ENCODE measurements at regions not wholly inside any gene's neighbourhood (a gene's known extent, or its start where the extent isn't known, plus 50 kb on each side); places are given as distances from the start of the nearest gene placed in this dataset.

- TF ChIP-seq, protein P1, sequence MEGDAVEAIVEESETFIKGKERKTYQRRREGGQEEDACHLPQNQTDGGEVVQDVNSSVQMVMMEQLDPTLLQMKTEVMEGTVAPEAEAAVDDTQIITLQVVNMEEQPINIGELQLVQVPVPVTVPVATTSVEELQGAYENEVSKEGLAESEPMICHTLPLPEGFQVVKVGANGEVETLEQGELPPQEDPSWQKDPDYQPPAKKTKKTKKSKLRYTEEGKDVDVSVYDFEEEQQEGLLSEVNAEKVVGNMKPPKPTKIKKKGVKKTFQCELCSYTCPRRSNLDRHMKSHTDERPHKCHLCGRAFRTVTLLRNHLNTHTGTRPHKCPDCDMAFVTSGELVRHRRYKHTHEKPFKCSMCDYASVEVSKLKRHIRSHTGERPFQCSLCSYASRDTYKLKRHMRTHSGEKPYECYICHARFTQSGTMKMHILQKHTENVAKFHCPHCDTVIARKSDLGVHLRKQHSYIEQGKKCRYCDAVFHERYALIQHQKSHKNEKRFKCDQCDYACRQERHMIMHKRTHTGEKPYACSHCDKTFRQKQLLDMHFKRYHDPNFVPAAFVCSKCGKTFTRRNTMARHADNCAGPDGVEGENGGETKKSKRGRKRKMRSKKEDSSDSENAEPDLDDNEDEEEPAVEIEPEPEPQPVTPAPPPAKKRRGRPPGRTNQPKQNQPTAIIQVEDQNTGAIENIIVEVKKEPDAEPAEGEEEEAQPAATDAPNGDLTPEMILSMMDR (conservative IDR thresholded peaks at IDR 0.05; ENCODE audit: low read depth, low read length) = no peak
- no peak for TF ChIP-seq EZH2 (IDR thresholded peaks at IDR 0.05; ENCODE audit: low read length, unreplicated experiment)
- no peak for TF ChIP-seq EZH2phosphoT487 (IDR thresholded peaks at IDR 0.05; ENCODE audit: borderline replicate concordance, low read length)
Measured at GRCh38 chr6:81820980-81821379, 68.5 kb upstream of the TENT5A start.
